Kidney (tissue), 13 donors: ENCODE measurements at regions not wholly inside any gene's neighbourhood (a gene's known extent, or its start where the extent isn't known, plus 50 kb on each side); places are given as distances from the start of the nearest gene placed in this dataset.

Experiments
- DNase-seq, 5 donors: peaks; one replicate each; pipeline ENCODE4 v3.0.0-alpha.2; 2013 to 2020
- FAIRE-seq: peaks from 2 replicates; lab custom pipeline; 2012; peaks lifted over from hg19 to GRCh38; lab: Jason Lieb, UNC
- H3K27ac ChIP-seq, 2 donors: one replicate each; pipeline ENCODE4 v1.7.0; 2013; ENCODE audit warnings: low read depth in 2 of 2, low read length in 2 of 2, inconsistent platforms in 1 of 2
- H3K27me3 ChIP-seq: one replicate; pipeline ENCODE4 v1.7.1; 2013; ENCODE audit warnings: low read length, inconsistent platforms; ENCODE audit not compliant: control insufficient read depth, insufficient read depth
- H3K36me3 ChIP-seq, 3 donors: one replicate each; pipeline versions ENCODE4 v1.7.0 to v1.7.1; 2013; ENCODE audit warnings: low read length in 3 of 3, control low read depth in 1 of 3, inconsistent platforms in 1 of 3; ENCODE audit not compliant: insufficient read depth in 3 of 3, control insufficient read depth in 2 of 3
- H3K4me1 ChIP-seq, 3 donors: one replicate each; pipeline versions ENCODE4 v1.7.0 to v1.7.1; 2013; ENCODE audit warnings: low read length in 3 of 3, inconsistent platforms in 1 of 3, low read depth in 1 of 3; ENCODE audit not compliant: control insufficient read depth in 2 of 3, insufficient read depth in 2 of 3
- H3K4me3 ChIP-seq, 3 donors: one replicate each; pipeline versions ENCODE4 v1.7.0 to v1.8.1; 2013; ENCODE audit warnings: low read length in 3 of 3, control low read depth in 1 of 3, inconsistent platforms in 1 of 3
- H3K9ac ChIP-seq, 3 donors: one replicate each; pipeline versions ENCODE4 v1.7.0 to v1.7.1; 2013; ENCODE audit warnings: low read length in 3 of 3, control low read depth in 1 of 3, inconsistent platforms in 1 of 3
- H3K9me3 ChIP-seq, 3 donors: one replicate each; pipeline versions ENCODE4 v1.7.0 to v1.7.1; 2013; ENCODE audit warnings: low read length in 3 of 3, control low read depth in 1 of 3, inconsistent platforms in 1 of 3; ENCODE audit not compliant: control insufficient read depth in 2 of 3, insufficient read depth in 1 of 3
- CTCF ChIP-seq: IDR thresholded peaks from 3 replicates; pipeline ENCODE4 v1.5.1; 2012; ENCODE audit warnings: mild to moderate bottlenecking, moderate library complexity, borderline replicate concordance; ENCODE audit not compliant: insufficient read depth; ENCODE audit errors: extremely low read depth
- intact Hi-C: fragments of 100-400 bp; cut with DNase I; formaldehyde crosslinking; loops from one replicate; pipeline ENCODE4 v1.11.1; 2022
- donor health status: control.
- donor health status: control.
- donor health status: control.
- donor health status: control.
- donor health status: control.
- donor health status: DM: yes; HTN: yes; CAD: no.
- donor health status: Normal renal cell carcinoma (clear cell type).

- intact Hi-C loops, result no loop called here
Measured at GRCh38 chr9:80501635-80502034, 929.9 kb downstream of the TLE4 start.

GRCh38 chr9:80500300-80500699, 928.5 kb downstream of the TLE4 start:
- DNase-seq, result no peak
- no peak for FAIRE-seq
- H3K36me3 ChIP-seq, result no peaks in the 10 kb centered on the region

More at GRCh38 chr9:80501635-80502034, 929.9 kb downstream of the TLE4 start:
- H3K4me3 ChIP-seq, result no peak overlapping the region
- DNase-seq (no peak), FAIRE-seq (no peak)
- H3K27ac ChIP-seq, result no peak overlapping the region
- H3K9me3 ChIP-seq, result no peaks in the 10 kb centered on the region
- TF ChIP-seq CTCF, result no peak
- H3K36me3 ChIP-seq, result no peaks in the 10 kb centered on the region
- no peak overlapping the region for H3K9ac ChIP-seq
- H3K27me3 ChIP-seq, result no peaks in the 10 kb centered on the region
- H3K4me1 ChIP-seq, result no peaks in the 10 kb centered on the region

DNA sequence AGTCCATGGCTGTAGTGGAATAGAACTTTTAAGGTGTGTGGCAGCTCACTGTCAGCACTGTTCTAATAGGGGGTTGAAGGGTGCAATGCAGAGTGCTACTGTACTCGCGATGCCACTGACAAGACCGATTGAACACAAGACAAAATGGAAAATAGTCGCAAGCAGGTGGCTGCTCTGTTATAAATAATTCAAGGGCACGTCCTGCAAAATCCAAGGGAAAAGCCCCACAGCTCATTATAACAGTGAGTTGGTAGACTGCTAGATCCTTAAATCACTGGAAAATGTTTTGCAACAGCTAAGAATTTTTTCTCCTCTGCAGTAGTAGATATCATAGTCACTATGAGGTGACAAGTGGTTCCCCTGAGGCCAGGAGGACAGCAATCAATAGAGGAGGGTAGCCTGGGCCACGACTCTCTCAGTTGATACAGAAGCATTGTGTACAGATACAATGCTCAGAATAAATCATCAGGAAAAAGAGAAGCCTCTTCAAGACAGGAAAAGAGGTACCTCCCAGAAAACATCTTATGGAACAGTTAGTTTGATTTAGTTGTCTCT, 926.3 kb downstream of the TLE4 start:
- no peak overlapping the region for H3K27ac ChIP-seq
- intact Hi-C loops, result no loop called here
- FAIRE-seq, result no peak
- no peak for TF ChIP-seq CTCF
- no peaks in the 10 kb centered on the region for H3K27me3 ChIP-seq
- no peaks in the 10 kb centered on the region for H3K4me1 ChIP-seq
- no peak for DNase-seq
- no peak overlapping the region for H3K9ac ChIP-seq
- no peaks in the 10 kb centered on the region for H3K36me3 ChIP-seq
- peaks cover 0 to 3% (median 0%) of the 10 kb centered on the region in 3 donors for H3K9me3 ChIP-seq
- H3K4me3 ChIP-seq, result no peak overlapping the region

More at GRCh38 chr9:80500300-80500699, 928.5 kb downstream of the TLE4 start:
- Histone ChIP-seq H3K9ac (no peak overlapping the region), H3K27me3 (no peaks in the 10 kb centered on the region), H3K9me3 (no peaks in the 10 kb centered on the region), H3K4me3 (no peak overlapping the region), H3K4me1 (no peaks in the 10 kb centered on the region), H3K27ac (no peak overlapping the region)
- intact Hi-C loops, result no loop called here
- no peak for TF ChIP-seq CTCF

- no peak for TF ChIP-seq CTCF
- Histone ChIP-seq H3K27me3 (no peaks in the 10 kb centered on the region), H3K27ac (no peak overlapping the region), H3K36me3 (no peaks in the 10 kb centered on the region), H3K4me1 (no peaks in the 10 kb centered on the region), H3K4me3 (no peak overlapping the region), H3K9ac (no peak overlapping the region), H3K9me3 (peaks cover 0 to 3% (median 0%) of the 10 kb centered on the region in 3 donors)
- peak in 1 of 5 donors; percentile 4 for DNase-seq
- no peak for FAIRE-seq
- intact Hi-C loops, result no loop called here
Measured at GRCh38 chr9:80496901-80497556, 925.3 kb downstream of the TLE4 start.
